ENCODE measurements at regions not wholly inside any gene's neighbourhood (a gene's known extent, or its start where the extent isn't known, plus 50 kb on each side); places are given as distances from the start of the nearest gene placed in this dataset.
"Not testable (repeated sequence)": the region's sequence is repeated elsewhere in the genome, so short reads cannot be mapped to it uniquely, and the experiment has no call there.

- no peak overlapping the region for H3K4me2 ChIP-seq
- H4K20me1 ChIP-seq (ENCODE audit: insufficient read depth, poor library complexity, severe bottlenecking): no peaks in the 10 kb centered on the region
- WGBS (ENCODE audit: low lambda C conversion rate, missing lambda C conversion rate): 70% methylated on average over 2 of the region's 2 CpGs
- H3K36me3 ChIP-seq (replicated peaks; ENCODE audit: insufficient read depth, low read depth): no peaks in the 10 kb centered on the region
- no peak overlapping the region for H2AFZ ChIP-seq
- H3K4me3 ChIP-seq: no peak overlapping the region
- no peaks in the 10 kb centered on the region for H3K27me3 ChIP-seq
- H3K4me1 ChIP-seq (ENCODE audit: insufficient read depth): no peaks in the 10 kb centered on the region
- H3K79me2 ChIP-seq: no peaks in the 10 kb centered on the region
- H3K9me2 ChIP-seq (replicated peaks; ENCODE audit: insufficient read depth): no peaks in the 10 kb centered on the region
- no peak overlapping the region for H3K27ac ChIP-seq
- H3K9me3 ChIP-seq (ENCODE audit: low read depth): no peaks in the 10 kb centered on the region
- no peak for TF ChIP-seq EZH2phosphoT487 (IDR thresholded peaks at IDR 0.05; ENCODE audit: low read depth, severe bottlenecking, unreplicated experiment)
- TF ChIP-seq EZH2 (IDR thresholded peaks at IDR 0.05; ENCODE audit: borderline replicate concordance): no peak
- TF ChIP-seq, protein P1, sequence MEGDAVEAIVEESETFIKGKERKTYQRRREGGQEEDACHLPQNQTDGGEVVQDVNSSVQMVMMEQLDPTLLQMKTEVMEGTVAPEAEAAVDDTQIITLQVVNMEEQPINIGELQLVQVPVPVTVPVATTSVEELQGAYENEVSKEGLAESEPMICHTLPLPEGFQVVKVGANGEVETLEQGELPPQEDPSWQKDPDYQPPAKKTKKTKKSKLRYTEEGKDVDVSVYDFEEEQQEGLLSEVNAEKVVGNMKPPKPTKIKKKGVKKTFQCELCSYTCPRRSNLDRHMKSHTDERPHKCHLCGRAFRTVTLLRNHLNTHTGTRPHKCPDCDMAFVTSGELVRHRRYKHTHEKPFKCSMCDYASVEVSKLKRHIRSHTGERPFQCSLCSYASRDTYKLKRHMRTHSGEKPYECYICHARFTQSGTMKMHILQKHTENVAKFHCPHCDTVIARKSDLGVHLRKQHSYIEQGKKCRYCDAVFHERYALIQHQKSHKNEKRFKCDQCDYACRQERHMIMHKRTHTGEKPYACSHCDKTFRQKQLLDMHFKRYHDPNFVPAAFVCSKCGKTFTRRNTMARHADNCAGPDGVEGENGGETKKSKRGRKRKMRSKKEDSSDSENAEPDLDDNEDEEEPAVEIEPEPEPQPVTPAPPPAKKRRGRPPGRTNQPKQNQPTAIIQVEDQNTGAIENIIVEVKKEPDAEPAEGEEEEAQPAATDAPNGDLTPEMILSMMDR (IDR thresholded peaks at IDR 0.05; ENCODE audit: poor library complexity): no peak
- DNase-seq (ENCODE audit: low spot score): no peak
Observed at GRCh38 chr10:109765838-109766237, 157.5 kb downstream of the XPNPEP1 start.

DNA sequence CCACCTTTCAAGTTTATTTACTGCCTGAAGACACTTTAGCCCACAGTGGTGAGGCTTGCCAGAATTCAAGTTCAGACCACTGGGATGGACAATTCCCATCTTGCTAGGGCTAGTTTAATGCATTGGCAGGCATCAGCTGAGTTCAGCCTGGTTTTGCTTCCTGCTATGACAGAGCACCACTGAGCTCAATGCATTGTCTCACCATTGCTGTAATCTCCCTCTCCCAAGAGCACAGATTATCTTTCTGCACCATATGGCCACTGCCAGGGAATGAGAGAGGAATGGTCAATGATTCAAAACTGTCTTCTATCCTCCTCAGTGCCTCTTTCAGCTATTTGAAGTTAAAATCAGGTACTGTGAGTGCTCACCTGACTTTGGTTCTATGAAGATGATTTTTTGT is 160.8 kb downstream of the XPNPEP1 start:
- no peak for DNase-seq (ENCODE audit: low spot score)
- Histone ChIP-seq H3K27me3 (no peaks in the 10 kb centered on the region), H3K9me3 (ENCODE audit: low read depth) (no peaks in the 10 kb centered on the region), H3K4me3 (no peak overlapping the region), H3K79me2 (no peaks in the 10 kb centered on the region), H3K27ac (no peak overlapping the region), H3K4me1 (ENCODE audit: insufficient read depth) (no peaks in the 10 kb centered on the region), H3K36me3 (replicated peaks; ENCODE audit: insufficient read depth, low read depth) (no peaks in the 10 kb centered on the region), H2AFZ (no peak overlapping the region), H4K20me1 (ENCODE audit: insufficient read depth, poor library complexity, severe bottlenecking) (no peaks in the 10 kb centered on the region), H3K9me2 (replicated peaks; ENCODE audit: insufficient read depth) (no peaks in the 10 kb centered on the region), H3K4me2 (no peak overlapping the region)
- TF ChIP-seq, protein P1 (IDR thresholded peaks at IDR 0.05; ENCODE audit: poor library complexity): no peak
- TF ChIP-seq EZH2phosphoT487 (IDR thresholded peaks at IDR 0.05; ENCODE audit: low read depth, severe bottlenecking, unreplicated experiment) (no peak), EZH2 (IDR thresholded peaks at IDR 0.05; ENCODE audit: borderline replicate concordance) (no peak)

- 74% methylated on average over 6 of the region's 6 CpGs for WGBS (ENCODE audit: low lambda C conversion rate, missing lambda C conversion rate)
- not testable (repeated sequence) for H3K4me3 ChIP-seq; H3K4me1 ChIP-seq (ENCODE audit: insufficient read depth); H3K27me3 ChIP-seq; DNase-seq (ENCODE audit: low spot score); H2AFZ ChIP-seq; H4K20me1 ChIP-seq (ENCODE audit: insufficient read depth, poor library complexity, severe bottlenecking); H3K36me3 ChIP-seq (replicated peaks; ENCODE audit: insufficient read depth, low read depth); H3K9me3 ChIP-seq (ENCODE audit: low read depth); H3K79me2 ChIP-seq; H3K4me2 ChIP-seq; H3K27ac ChIP-seq; H3K9me2 ChIP-seq (replicated peaks; ENCODE audit: insufficient read depth)
- TF ChIP-seq, protein P1 (IDR thresholded peaks at IDR 0.05; ENCODE audit: poor library complexity): peak; percentile 25
Observed at GRCh38 chr10:109757670-109758069, 165.6 kb downstream of the XPNPEP1 start.

DNA sequence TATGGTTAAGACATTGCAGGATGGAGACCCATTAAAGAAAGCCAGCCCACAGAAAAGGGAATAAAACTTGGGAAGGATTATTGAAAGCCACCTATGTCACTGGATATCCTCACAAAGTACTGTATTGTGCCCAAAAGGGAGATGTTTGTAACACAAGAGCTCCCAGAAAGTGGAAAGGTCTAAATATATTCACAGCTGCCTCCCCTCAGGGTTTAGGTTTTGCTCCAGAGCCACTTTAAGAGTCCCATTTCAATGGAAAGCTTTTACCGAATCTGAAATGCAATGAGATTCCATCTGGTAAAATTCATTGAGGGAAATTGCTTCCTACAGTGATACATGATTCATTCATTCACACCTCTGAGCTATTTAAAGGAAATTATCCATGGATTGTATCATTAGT is 176.4 kb downstream of the XPNPEP1 start:
- Histone ChIP-seq H3K9me2 (replicated peaks; ENCODE audit: insufficient read depth) (no peaks in the 10 kb centered on the region), H4K20me1 (ENCODE audit: insufficient read depth, poor library complexity, severe bottlenecking) (no peaks in the 10 kb centered on the region), H3K36me3 (replicated peaks; ENCODE audit: insufficient read depth, low read depth) (no peaks in the 10 kb centered on the region), H3K9me3 (ENCODE audit: low read depth) (no peaks in the 10 kb centered on the region), H3K27me3 (no peaks in the 10 kb centered on the region), H3K4me3 (no peak overlapping the region), H3K4me2 (no peak overlapping the region), H3K79me2 (no peaks in the 10 kb centered on the region), H2AFZ (no peak overlapping the region), H3K27ac (no peak overlapping the region), H3K4me1 (ENCODE audit: insufficient read depth) (peaks cover 3% of the 10 kb centered on the region)
- TF ChIP-seq, protein P1 (IDR thresholded peaks at IDR 0.05; ENCODE audit: poor library complexity): no peak
- TF ChIP-seq EZH2 (IDR thresholded peaks at IDR 0.05; ENCODE audit: borderline replicate concordance): no peak
- no peak for TF ChIP-seq EZH2phosphoT487 (IDR thresholded peaks at IDR 0.05; ENCODE audit: low read depth, severe bottlenecking, unreplicated experiment)
- 56% methylated on average over 1 of the region's 1 CpG for WGBS (ENCODE audit: low lambda C conversion rate, missing lambda C conversion rate)
- DNase-seq (ENCODE audit: low spot score): no peak
